HG03460 (cell line): ENCODE measurements at regions not wholly inside any gene's neighbourhood (a gene's known extent, or its start where the extent isn't known, plus 50 kb on each side); places are given as distances from the start of the nearest gene placed in this dataset.

Experiments
- ATAC-seq: cut with Tn5 transposase; IDR thresholded peaks from one replicate; pipeline ENCODE4 v1.9.1; 2021; ENCODE audit not compliant: unreplicated experiment

DNA sequence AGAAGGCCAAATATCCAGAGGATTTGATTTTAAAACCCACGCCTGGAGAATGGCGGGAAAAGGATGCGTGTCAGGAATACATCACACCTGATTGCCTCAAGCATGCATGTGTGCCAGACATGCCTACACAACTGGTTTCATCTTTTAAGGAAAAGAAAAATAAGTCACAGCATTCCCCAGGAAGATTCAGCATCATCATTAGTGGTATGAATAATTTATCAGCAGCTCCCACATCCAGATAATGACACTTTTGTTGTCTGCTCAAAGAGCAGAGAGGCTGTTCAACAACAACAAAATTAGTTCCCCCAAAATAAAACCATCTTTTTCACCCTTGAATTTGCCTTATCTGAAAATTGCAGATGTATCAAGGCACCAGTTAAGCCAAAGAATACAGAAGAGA, 328.6 kb upstream of the C1orf87 start:
- ATAC-seq, result no peak

DNA sequence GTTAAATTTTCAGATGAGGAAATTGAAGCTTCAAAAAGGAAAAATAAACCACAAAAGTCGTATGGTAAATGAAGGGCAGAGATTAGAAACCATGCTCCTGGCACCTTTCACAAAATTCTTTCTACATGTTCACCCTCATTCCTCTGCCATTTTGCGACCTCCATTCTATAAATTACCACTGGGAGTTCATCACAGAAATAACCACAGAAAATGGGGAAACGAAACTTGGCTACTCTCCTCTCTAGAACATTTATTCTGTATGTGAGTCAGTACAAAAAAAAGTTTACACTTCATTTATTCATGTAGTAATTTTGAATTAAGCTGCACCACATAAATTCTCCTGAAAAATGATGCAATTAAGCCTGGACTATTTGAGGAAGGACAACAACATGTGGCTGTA, 320.9 kb upstream of the C1orf87 start:
- no peak for ATAC-seq

DNA sequence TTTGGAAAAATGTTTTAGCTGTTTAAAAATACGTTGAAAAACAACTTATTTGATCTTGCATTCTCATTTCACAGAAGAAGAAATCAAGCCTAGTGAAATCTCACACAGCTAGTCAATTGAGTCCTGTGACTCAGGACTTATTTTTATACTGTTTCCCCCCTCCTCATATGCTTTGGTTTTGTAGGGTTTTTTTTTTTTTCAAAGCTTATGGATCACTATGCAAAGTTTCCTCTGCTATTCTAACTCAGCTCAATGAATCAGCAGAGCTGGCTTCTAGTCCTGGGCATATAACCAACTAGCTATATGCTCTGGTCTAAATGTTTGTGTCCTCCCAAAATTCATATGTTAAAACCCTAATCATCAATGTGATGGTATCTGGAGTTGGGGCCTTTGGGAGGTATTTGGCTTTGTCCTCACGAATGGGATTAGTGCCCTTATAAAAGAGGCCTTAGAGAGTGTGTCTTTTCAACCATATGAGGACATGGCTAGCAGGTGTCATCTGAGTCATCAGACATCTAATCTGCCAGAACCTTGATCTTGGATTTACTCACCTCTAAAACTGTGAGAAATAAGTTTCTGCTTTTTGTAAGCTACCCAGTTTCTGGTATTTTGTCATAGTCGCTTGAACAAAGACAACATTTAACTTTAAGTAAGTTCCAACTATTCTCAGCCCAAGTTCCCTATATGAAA, 317.2 kb upstream of the C1orf87 start:
- ATAC-seq, result peak; percentile 57

- no peak for ATAC-seq
Measured at GRCh38 chr1:60388092-60388987, 314.8 kb upstream of the C1orf87 start.

GRCh38 chr1:60387175-60387574, 313.6 kb upstream of the C1orf87 start:
- no peak for ATAC-seq

- no peak for ATAC-seq
Measured at GRCh38 chr1:60386249-60386648, 312.7 kb upstream of the C1orf87 start.

DNA sequence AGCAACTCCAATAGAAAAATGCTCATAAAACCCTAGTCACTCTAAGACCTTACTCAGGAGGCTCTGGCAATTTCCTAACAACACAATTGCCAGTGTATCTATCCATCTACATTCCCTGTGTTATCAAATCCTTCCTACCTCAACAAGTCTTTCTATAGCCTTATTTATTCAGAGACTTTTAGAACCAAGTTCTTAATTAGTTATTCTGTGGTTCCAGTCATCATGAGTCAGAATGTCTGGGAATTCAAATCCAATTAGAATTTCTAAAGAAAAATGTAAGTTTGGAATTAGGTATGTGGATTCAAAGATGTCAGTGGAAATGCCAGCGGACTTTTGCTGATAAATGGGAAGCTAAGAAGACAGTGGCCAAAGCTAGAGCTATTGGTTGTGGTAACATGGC, 302.6 kb upstream of the C1orf87 start:
- no peak for ATAC-seq

- no peak for ATAC-seq
Measured at GRCh38 chr1:60374537-60374936, 301.0 kb upstream of the C1orf87 start.

GRCh38 chr1:60367532-60367931, 294.0 kb upstream of the C1orf87 start:
- ATAC-seq, result no peak

DNA sequence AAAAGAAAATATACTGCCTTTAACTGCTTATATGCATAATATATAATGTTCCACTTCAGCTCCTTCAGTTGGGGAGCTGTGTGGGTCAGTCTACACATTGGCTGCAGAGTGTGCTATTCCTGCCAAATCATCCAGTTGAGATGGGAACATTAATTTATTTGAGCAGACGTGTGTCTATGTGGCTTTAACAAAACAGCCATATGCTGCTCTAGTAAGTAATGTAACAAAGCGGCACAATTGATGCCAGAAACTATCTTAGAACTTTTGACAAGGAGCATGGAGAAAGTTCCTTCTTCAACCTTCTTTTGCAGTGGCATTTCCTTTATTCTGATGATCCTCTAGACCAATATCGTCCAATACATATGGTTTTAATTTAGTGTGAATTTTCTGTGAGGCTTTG, 285.9 kb upstream of the C1orf87 start:
- no peak for ATAC-seq

GRCh38 chr1:60350531-60350930, 277.0 kb upstream of the C1orf87 start:
- ATAC-seq, result no peak

DNA sequence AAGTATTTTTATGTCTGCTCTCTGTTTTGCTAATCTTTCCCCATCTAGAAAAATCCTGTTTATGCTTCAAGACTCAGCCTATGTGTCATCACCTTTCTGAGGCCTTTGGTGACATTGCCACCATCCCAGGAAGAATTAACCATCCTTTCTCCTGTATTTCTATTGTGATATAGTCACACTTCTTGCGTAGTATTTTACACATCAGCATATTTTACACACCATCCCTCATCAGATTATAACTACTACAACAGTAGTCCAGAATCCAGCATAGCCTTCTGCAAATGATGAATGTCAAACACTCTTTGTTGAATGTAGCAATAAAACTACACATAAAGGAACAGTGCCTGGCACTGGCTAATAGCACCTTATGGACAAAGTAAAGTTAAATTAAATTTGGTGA, 275.3 kb upstream of the C1orf87 start:
- ATAC-seq, result no peak

- ATAC-seq, result no peak
Measured at GRCh38 chr1:60345621-60346020, 272.1 kb upstream of the C1orf87 start.

DNA sequence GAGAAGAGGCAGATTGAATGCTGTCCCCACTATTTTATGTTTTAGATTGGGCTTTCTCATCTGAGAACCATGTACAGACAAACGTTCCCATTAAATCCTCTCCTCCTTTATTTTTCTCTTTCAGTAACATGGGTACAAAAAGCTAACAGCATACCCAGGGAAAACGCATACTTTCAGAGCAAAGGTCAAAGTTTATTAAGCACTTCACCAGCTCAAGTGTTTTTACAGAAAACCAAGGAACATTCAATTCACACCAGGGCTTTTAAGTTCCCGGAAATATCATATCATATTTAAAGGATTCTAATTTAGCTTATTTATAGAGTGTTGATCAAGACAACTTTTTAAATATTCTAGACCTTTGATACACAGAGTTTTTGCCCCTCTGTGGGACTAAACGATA, 271.5 kb upstream of the C1orf87 start:
- no peak for ATAC-seq

- no peak for ATAC-seq
Measured at GRCh38 chr1:60343736-60344135, 270.2 kb upstream of the C1orf87 start.

GRCh38 chr1:60342569-60342968, 269.0 kb upstream of the C1orf87 start:
- no peak for ATAC-seq

- no peak for ATAC-seq
Measured at GRCh38 chr1:60341274-60341673, 267.7 kb upstream of the C1orf87 start.

- no peak for ATAC-seq
Measured at GRCh38 chr1:60331647-60332046, 258.1 kb upstream of the C1orf87 start.

GRCh38 chr1:60329651-60330050, 256.1 kb upstream of the C1orf87 start:
- ATAC-seq, result no peak

DNA sequence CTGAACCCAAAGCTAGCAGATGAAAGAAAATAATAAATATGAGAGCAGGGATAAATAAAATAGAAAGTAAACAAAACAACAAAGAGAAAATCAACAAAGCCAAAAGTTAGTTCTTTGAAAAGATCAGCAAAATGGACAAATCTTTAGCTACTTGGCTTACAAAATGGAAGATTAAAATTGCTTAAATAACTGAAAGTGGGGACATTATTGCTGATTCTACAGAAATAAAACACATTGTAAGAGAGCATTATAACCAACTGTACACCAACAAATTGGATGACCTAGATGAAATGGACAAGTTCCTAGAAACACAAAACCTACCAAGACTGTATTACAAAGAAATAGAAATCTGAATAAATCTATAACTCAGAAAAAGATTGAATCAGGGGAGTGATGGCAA, 238.3 kb upstream of the C1orf87 start:
- ATAC-seq, result no peak

GRCh38 chr1:60299581-60299980, 226.0 kb upstream of the C1orf87 start:
- ATAC-seq, result no peak

- ATAC-seq, result no peak
Measured at GRCh38 chr1:60298290-60298689, 224.7 kb upstream of the C1orf87 start.
